Activated CD8-positive, alpha-beta T cell treated with anti-CD3 and anti-CD28 coated beads for 36 hours (primary cell): ENCODE measurements at regions not wholly inside any gene's neighbourhood (a gene's known extent, or its start where the extent isn't known, plus 50 kb on each side); places are given as distances from the start of the nearest gene placed in this dataset.

Experiments
- ATAC-seq: fragments of 200-7000 bp; cut with Tn5 transposase; one replicate; pipeline ENCODE4 v1.10.0; 2021; ENCODE audit warnings: mild to moderate bottlenecking, moderate library complexity
- CTCF ChIA-PET: fragments of 350-600 bp; sonication (Branson Sonifier 250); formaldehyde crosslinking; loops from one replicate; lab custom pipeline; 2021; ENCODE audit warnings: antibody characterized with exemption; lab: Charles Lee
- POLR2A ChIA-PET: fragments of 350-600 bp; sonication (Branson Sonifier 250); formaldehyde crosslinking; loops from one replicate; lab custom pipeline; 2021; ENCODE audit warnings: antibody characterized with exemption; lab: Charles Lee
- DNase-seq: peaks from one replicate; pipeline ENCODE4 v3.0.0-alpha.2; 2020
- H3K27ac Mint-ChIP-seq: one replicate; pipeline ENCODE4 v1.8.0; 2021; ENCODE audit warnings: mild to moderate bottlenecking, mixed read lengths
- H3K27me3 Mint-ChIP-seq: one replicate; pipeline ENCODE4 v1.8.0; 2021; ENCODE audit warnings: mixed read lengths
- H3K36me3 Mint-ChIP-seq: one replicate; pipeline ENCODE4 v1.8.0; 2021; ENCODE audit warnings: low read depth, mixed read lengths
- H3K4me1 Mint-ChIP-seq: one replicate; pipeline ENCODE4 v1.8.0; 2021; ENCODE audit warnings: low read depth, mixed read lengths
- H3K4me3 Mint-ChIP-seq: one replicate; pipeline ENCODE4 v1.8.0; 2021; ENCODE audit warnings: mild to moderate bottlenecking, moderate library complexity, mixed read lengths
- H3K9me3 Mint-ChIP-seq: one replicate; pipeline ENCODE4 v1.8.0; 2021; ENCODE audit warnings: mixed read lengths
- intact Hi-C: fragments of 100-400 bp; cut with micrococcal nuclease; formaldehyde crosslinking; loops from one replicate; pipeline ENCODE4 v1.10.0; 2022
- TF ChIP-seq, protein P1 (sequence below): fragments of 200-600 bp; IDR thresholded peaks from one replicate; pipeline ENCODE4 v1.8.0; 2022; ENCODE audit warnings: antibody characterized with exemption, mild to moderate bottlenecking

DNA sequence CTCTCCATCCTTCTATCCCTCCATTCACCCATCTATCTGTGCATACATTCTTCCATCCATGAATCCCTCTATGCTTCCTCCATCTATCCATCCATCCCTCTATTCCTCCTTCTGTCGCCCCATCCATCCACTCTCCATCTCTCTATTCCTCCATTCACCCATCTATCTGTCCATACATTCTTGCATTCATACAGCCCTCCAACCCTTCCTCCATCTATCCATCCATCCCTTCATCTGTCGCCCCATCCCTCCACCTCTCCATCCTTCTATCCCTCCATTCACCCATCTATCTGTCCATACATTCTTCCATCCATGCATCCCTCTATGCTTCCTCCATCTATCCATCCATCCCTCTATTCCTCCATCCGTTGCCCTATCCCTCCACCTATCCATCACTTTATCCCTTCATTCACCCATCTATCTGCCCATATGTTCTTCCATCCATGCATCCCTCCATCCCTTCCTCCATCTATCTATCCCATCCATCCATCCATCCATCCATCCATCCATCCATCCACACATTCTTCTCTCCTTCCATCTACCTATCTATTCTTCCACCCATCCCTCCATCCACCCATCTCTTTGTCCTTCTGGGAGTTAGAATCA is 272.5 kb upstream of the TNRC6C start:
- Mint-ChIP-seq H3K36me3 (peaks cover 1% of the 10 kb centered on the region), H3K27ac (no peak overlapping the region), H3K27me3 (no peaks in the 10 kb centered on the region), H3K9me3 (no peaks in the 10 kb centered on the region), H3K4me1 (peaks cover 8% of the 10 kb centered on the region), H3K4me3 (no peak overlapping the region)
- CTCF ChIA-PET, result interaction anchor here (1.8 kb wide), 1 partner anchor 41 kb away, joined by 5 read pairs; no protein-coding TSS in a partner anchor
- TF ChIP-seq, protein P1, sequence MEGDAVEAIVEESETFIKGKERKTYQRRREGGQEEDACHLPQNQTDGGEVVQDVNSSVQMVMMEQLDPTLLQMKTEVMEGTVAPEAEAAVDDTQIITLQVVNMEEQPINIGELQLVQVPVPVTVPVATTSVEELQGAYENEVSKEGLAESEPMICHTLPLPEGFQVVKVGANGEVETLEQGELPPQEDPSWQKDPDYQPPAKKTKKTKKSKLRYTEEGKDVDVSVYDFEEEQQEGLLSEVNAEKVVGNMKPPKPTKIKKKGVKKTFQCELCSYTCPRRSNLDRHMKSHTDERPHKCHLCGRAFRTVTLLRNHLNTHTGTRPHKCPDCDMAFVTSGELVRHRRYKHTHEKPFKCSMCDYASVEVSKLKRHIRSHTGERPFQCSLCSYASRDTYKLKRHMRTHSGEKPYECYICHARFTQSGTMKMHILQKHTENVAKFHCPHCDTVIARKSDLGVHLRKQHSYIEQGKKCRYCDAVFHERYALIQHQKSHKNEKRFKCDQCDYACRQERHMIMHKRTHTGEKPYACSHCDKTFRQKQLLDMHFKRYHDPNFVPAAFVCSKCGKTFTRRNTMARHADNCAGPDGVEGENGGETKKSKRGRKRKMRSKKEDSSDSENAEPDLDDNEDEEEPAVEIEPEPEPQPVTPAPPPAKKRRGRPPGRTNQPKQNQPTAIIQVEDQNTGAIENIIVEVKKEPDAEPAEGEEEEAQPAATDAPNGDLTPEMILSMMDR, result no peak
- POLR2A ChIA-PET, result interaction anchor here (1.1 kb wide), 1 partner anchor 325 kb away, joined by 3 read pairs; no protein-coding TSS in a partner anchor
- DNase-seq (no peak), ATAC-seq (no peak)
- intact Hi-C loops, result no loop called here

DNA sequence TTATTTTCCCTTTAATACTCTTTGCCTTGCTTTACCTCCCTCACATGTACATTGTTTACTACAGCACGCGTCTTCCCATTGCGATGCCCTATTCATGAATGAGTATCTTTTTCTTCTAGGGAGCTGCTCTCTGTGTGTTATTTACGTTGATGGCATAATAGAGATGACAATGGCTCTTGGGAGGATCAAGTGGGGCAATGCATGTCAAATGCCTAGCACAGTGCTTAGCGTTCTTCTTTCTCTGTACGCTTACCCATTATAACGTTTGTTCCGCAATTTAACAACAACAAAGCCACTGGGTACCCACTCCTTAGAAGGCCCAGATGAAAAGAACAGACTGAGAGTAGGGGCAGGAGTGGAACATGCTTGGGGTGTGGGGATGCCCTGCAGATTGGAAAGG is 271.6 kb upstream of the TNRC6C start:
- ChIA-PET POLR2A (interaction anchor here (1.1 kb wide), 1 partner anchor 324 kb away, joined by 3 read pairs; no protein-coding TSS in a partner anchor), CTCF (no interaction called here)
- intact Hi-C loops, result no loop called here
- TF ChIP-seq, protein P1, result no peak
- Mint-ChIP-seq H3K9me3 (no peaks in the 10 kb centered on the region), H3K4me3 (no peak overlapping the region), H3K27me3 (no peaks in the 10 kb centered on the region), H3K36me3 (peaks cover 1% of the 10 kb centered on the region), H3K4me1 (peaks cover 13% of the 10 kb centered on the region), H3K27ac (no peak overlapping the region)
- DNase-seq, result no peak
- no peak for ATAC-seq

DNA sequence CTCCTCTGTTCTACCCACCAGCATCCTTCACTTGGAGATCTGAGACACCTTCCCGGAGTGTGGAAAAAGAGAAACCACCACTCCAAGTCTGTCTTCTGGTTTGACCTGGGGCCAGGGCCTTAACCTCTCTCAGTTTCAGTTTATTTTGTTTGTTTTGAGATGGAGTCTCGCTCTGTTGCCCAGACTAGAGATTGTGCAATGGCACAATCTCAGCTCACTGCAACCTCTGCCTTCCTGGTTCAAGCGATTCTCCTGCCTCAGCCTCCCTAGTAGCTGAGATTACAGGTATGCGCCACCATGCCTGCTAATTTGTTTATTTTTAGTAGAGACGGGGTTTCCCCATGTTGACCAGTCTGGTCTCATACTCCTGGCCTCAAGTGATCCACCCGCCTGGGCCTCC is 271.1 kb upstream of the TNRC6C start:
- Mint-ChIP-seq H3K27ac (no peak overlapping the region), H3K4me3 (no peak overlapping the region), H3K4me1 (peaks cover 17% of the 10 kb centered on the region), H3K36me3 (peaks cover 1% of the 10 kb centered on the region), H3K27me3 (no peaks in the 10 kb centered on the region), H3K9me3 (no peaks in the 10 kb centered on the region)
- TF ChIP-seq, protein P1, result no peak
- ATAC-seq, result no peak
- CTCF ChIA-PET, result no interaction called here
- no peak for DNase-seq
- POLR2A ChIA-PET, result interaction anchor here (1.1 kb wide), 1 partner anchor 324 kb away, joined by 3 read pairs; no protein-coding TSS in a partner anchor
- intact Hi-C loops, result no loop called here

DNA sequence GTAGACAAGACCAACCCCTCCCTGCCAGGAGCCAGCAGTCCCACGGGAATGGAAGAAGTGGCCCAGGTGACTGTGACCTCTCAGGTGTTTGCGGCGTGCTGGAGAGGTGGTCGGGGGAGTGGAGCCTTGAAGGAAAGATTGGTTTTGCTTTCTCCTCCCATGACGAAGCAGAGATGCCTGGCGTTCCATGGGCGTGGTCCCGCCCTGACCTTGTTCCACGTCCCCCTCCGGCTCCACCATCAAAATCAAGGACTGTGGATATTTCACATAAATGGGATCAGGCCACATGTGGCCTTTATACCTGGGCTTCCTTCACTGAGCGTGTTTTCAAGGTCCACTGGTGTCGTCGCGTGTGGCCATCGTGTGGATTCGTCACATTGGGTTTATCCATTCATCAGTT is 270.6 kb upstream of the TNRC6C start:
- Mint-ChIP-seq H3K4me3 (no peak overlapping the region), H3K36me3 (peaks cover 1% of the 10 kb centered on the region), H3K9me3 (no peaks in the 10 kb centered on the region), H3K27me3 (no peaks in the 10 kb centered on the region), H3K4me1 (peaks cover 22% of the 10 kb centered on the region), H3K27ac (no peak overlapping the region)
- ChIA-PET POLR2A (no interaction called here), CTCF (no interaction called here)
- TF ChIP-seq, protein P1, result no peak
- no peak for ATAC-seq
- DNase-seq, result no peak
- intact Hi-C loops, result no loop called here

DNA sequence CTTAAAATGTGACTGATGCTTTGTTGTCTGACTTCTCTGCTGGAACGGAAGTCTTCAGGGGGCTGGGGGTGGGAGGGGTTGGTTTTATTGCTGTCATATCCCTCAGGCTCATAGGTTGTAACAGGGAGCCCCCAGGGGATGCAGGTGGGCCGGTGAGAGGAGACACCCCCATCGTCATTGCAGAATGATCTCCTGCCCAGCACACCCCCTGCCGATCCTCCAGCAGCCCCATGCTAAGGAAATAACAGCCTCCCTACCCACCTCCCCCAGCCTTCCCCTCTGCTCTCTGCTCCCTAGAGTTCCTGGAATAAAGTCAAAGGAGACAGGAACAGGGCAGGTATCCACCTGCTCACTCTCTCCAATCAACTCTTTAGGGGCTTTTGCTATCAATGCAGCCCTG is 270.1 kb upstream of the TNRC6C start:
- H3K4me3 Mint-ChIP-seq, result no peak overlapping the region
- no peak for DNase-seq
- CTCF ChIA-PET, result no interaction called here

More for the DNA sequence above, 270.1 kb upstream of the TNRC6C start:
- ATAC-seq, result no peak
- Mint-ChIP-seq H3K36me3 (peaks cover 1% of the 10 kb centered on the region), H3K9me3 (no peaks in the 10 kb centered on the region), H3K4me1 (peaks cover 22% of the 10 kb centered on the region), H3K27ac (no peak overlapping the region), H3K27me3 (no peaks in the 10 kb centered on the region)
- TF ChIP-seq, protein P1, result no peak
- intact Hi-C loops, result no loop called here
- POLR2A ChIA-PET, result no interaction called here
